ENCODE measurements at regions not wholly inside any gene's neighbourhood (a gene's known extent, or its start where the extent isn't known, plus 50 kb on each side); places are given as distances from the start of the nearest gene placed in this dataset.
A peak's percentile ranks its signal among the peaks of the same experiment; 100 is the strongest.

- Histone ChIP-seq H3K4me3 (replicated peaks in 1 of 4; ENCODE audit: control extremely low read depth in 1 of 4, insufficient read depth in 1 of 4, low read depth in 3 of 4, low read length in 4 of 4) (no peak overlapping the region), H4K20me1 (ENCODE audit: control insufficient read depth, extremely low read depth, insufficient read depth, low read length) (no peaks in the 10 kb centered on the region), H3K4me1 (ENCODE audit: control insufficient read depth, extremely low read depth, insufficient read depth, low read length) (no peaks in the 10 kb centered on the region), H2AFZ (ENCODE audit: low read length) (no peak overlapping the region), H3K9ac (ENCODE audit: insufficient read depth, low read length) (no peak overlapping the region), H3K27me3 (ENCODE audit: control insufficient read depth, insufficient read depth, low read length) (no peaks in the 10 kb centered on the region), H3K27ac (ENCODE audit: insufficient read depth, low read length) (no peak overlapping the region), H3K4me2 (ENCODE audit: extremely low read depth, insufficient read depth, low read length) (no peak overlapping the region), H3K9me3 (ENCODE audit: control insufficient read depth, insufficient read depth, low read depth, low read length) (no peaks in the 10 kb centered on the region), H3K36me3 (ENCODE audit: control insufficient read depth, insufficient read depth, low read length) (no peaks in the 10 kb centered on the region), H3K79me2 (ENCODE audit: control insufficient read depth, insufficient read depth, low read length) (no peaks in the 10 kb centered on the region)
- TF ChIP-seq EZH2 (IDR thresholded peaks at IDR 0.05; ENCODE audit: low read length, missing control alignments) = no peak
- TF ChIP-seq, protein P1, sequence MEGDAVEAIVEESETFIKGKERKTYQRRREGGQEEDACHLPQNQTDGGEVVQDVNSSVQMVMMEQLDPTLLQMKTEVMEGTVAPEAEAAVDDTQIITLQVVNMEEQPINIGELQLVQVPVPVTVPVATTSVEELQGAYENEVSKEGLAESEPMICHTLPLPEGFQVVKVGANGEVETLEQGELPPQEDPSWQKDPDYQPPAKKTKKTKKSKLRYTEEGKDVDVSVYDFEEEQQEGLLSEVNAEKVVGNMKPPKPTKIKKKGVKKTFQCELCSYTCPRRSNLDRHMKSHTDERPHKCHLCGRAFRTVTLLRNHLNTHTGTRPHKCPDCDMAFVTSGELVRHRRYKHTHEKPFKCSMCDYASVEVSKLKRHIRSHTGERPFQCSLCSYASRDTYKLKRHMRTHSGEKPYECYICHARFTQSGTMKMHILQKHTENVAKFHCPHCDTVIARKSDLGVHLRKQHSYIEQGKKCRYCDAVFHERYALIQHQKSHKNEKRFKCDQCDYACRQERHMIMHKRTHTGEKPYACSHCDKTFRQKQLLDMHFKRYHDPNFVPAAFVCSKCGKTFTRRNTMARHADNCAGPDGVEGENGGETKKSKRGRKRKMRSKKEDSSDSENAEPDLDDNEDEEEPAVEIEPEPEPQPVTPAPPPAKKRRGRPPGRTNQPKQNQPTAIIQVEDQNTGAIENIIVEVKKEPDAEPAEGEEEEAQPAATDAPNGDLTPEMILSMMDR (conservative IDR thresholded peaks at IDR 0.05 in 1 of 2, IDR thresholded peaks at IDR 0.05 in 1 of 2; ENCODE audit: low read depth in 1 of 2, low read length in 2 of 2) = no peak
- DNase-seq (ENCODE audit: low read depth in 2 of 2) = no peak
Measured at GRCh38 chr14:25178255-25178654, 128.3 kb upstream of the STXBP6 start.

DNA sequence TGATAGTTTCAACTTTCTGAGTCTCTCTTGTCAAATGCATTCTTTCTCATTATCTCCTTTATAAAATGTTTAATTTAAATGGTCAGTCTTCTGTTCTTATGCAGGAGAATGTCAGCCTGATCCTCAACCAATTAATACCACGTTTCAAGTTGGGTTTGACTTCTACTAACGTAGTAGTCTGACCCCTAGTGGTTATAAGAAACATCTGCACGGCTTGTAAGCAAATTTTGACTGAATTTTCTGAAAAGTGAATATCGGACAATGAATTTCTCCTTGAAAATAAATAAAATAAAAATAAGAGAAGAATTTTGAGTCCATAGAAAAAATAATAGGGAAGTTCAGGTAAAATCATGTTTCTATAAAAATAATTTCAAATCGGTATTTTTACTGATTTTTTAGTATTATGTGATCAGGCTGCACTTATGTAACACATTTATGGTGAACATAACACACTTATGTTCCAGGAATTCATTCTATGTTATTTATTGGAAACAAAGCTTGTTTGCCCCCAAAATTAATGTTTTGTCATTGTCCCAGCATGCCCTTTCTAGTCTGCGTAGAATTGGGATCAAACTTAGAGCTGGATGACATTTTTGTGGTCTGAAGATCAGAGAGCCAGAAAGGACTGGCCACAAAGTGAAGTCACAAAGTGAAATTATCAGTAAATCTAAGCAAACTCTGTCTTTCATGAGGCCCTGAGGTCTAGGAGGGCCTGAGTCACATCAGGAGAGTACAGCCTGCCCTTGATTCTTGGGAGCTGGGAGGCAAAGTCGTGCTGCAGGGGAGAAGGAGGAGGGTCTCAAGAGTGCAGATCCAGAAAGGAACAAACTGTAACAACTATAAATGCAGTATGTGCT lies 101.2 kb upstream of the STXBP6 start:
- Histone ChIP-seq H2AFZ (ENCODE audit: low read length) (no peak overlapping the region), H3K27me3 (ENCODE audit: control insufficient read depth, insufficient read depth, low read length) (peaks cover 2% of the 10 kb centered on the region), H3K4me3 (replicated peaks in 1 of 4; ENCODE audit: control extremely low read depth in 1 of 4, insufficient read depth in 1 of 4, low read depth in 3 of 4, low read length in 4 of 4) (no peak overlapping the region), H3K36me3 (ENCODE audit: control insufficient read depth, insufficient read depth, low read length) (no peaks in the 10 kb centered on the region), H4K20me1 (ENCODE audit: control insufficient read depth, extremely low read depth, insufficient read depth, low read length) (no peaks in the 10 kb centered on the region), H3K4me2 (ENCODE audit: extremely low read depth, insufficient read depth, low read length) (peak overlapping the region; percentile 25), H3K9ac (ENCODE audit: insufficient read depth, low read length) (no peak overlapping the region), H3K79me2 (ENCODE audit: control insufficient read depth, insufficient read depth, low read length) (no peaks in the 10 kb centered on the region), H3K27ac (ENCODE audit: insufficient read depth, low read length) (no peak overlapping the region), H3K4me1 (ENCODE audit: control insufficient read depth, extremely low read depth, insufficient read depth, low read length) (no peaks in the 10 kb centered on the region), H3K9me3 (ENCODE audit: control insufficient read depth, insufficient read depth, low read depth, low read length) (no peaks in the 10 kb centered on the region)
- TF ChIP-seq EZH2 (IDR thresholded peaks at IDR 0.05; ENCODE audit: low read length, missing control alignments) = no peak
- TF ChIP-seq, protein P1 (conservative IDR thresholded peaks at IDR 0.05 in 1 of 2, IDR thresholded peaks at IDR 0.05 in 1 of 2; ENCODE audit: low read depth in 1 of 2, low read length in 2 of 2) = peak; percentile 63 to 75
- DNase-seq (ENCODE audit: low read depth in 2 of 2) = peak; percentile 77 to 79

DNA sequence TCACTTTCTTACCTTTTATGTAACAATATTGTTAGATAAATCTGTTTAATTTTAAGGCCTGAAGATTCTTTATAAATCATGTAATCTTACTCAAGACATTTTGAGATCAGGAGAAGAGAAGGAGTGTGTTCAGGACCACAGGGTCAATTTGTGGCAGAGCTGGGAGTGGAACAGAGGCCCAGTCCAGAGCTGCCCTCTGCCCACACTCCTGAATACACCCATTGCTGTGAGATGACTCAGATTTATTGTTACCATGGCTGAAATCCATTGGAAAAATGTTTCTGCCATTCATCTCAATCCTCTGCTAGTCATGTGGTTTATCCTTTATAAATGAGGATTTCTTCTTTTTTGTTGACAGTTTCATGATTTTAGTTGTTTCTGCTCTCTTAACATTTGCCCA lies 100.5 kb upstream of the STXBP6 start:
- Histone ChIP-seq H4K20me1 (ENCODE audit: control insufficient read depth, extremely low read depth, insufficient read depth, low read length) (no peaks in the 10 kb centered on the region), H3K9ac (ENCODE audit: insufficient read depth, low read length) (no peak overlapping the region), H3K9me3 (ENCODE audit: control insufficient read depth, insufficient read depth, low read depth, low read length) (no peaks in the 10 kb centered on the region), H3K36me3 (ENCODE audit: control insufficient read depth, insufficient read depth, low read length) (no peaks in the 10 kb centered on the region), H3K27ac (ENCODE audit: insufficient read depth, low read length) (no peak overlapping the region), H2AFZ (ENCODE audit: low read length) (no peak overlapping the region), H3K4me2 (ENCODE audit: extremely low read depth, insufficient read depth, low read length) (no peak overlapping the region), H3K4me1 (ENCODE audit: control insufficient read depth, extremely low read depth, insufficient read depth, low read length) (no peaks in the 10 kb centered on the region), H3K27me3 (ENCODE audit: control insufficient read depth, insufficient read depth, low read length) (peaks cover 2% of the 10 kb centered on the region), H3K4me3 (replicated peaks in 1 of 4; ENCODE audit: control extremely low read depth in 1 of 4, insufficient read depth in 1 of 4, low read depth in 3 of 4, low read length in 4 of 4) (no peak overlapping the region), H3K79me2 (ENCODE audit: control insufficient read depth, insufficient read depth, low read length) (no peaks in the 10 kb centered on the region)
- peak; percentile 6 to 72 for DNase-seq (ENCODE audit: low read depth in 2 of 2)
- TF ChIP-seq EZH2 (IDR thresholded peaks at IDR 0.05; ENCODE audit: low read length, missing control alignments) = no peak
- TF ChIP-seq, protein P1 (conservative IDR thresholded peaks at IDR 0.05 in 1 of 2, IDR thresholded peaks at IDR 0.05 in 1 of 2; ENCODE audit: low read depth in 1 of 2, low read length in 2 of 2) = no peak

Data from fibroblast of lung (primary cell).